ENCODE measurements at regions not wholly inside any gene's neighbourhood (a gene's known extent, or its start where the extent isn't known, plus 50 kb on each side); places are given as distances from the start of the nearest gene placed in this dataset.

DNA sequence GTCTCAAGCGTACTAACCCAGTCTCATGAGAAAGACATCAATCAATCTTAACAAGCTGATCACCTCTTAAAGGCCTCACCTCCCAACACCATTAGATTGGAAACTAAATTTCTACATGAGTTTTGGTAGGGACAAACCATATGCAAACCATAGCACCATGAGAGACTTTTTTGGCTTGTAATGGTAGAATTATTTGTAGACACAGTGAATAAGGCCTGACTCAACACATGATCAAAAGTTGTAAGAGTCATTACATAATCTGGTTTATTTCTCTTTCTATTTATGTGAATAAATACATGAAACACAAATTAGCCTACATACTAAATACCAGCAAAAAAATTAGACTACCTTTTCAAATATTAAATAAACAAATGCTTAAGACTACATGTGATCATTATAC, 183.3 kb upstream of the EPHA6 start:
- TF ChIP-seq, protein P1, sequence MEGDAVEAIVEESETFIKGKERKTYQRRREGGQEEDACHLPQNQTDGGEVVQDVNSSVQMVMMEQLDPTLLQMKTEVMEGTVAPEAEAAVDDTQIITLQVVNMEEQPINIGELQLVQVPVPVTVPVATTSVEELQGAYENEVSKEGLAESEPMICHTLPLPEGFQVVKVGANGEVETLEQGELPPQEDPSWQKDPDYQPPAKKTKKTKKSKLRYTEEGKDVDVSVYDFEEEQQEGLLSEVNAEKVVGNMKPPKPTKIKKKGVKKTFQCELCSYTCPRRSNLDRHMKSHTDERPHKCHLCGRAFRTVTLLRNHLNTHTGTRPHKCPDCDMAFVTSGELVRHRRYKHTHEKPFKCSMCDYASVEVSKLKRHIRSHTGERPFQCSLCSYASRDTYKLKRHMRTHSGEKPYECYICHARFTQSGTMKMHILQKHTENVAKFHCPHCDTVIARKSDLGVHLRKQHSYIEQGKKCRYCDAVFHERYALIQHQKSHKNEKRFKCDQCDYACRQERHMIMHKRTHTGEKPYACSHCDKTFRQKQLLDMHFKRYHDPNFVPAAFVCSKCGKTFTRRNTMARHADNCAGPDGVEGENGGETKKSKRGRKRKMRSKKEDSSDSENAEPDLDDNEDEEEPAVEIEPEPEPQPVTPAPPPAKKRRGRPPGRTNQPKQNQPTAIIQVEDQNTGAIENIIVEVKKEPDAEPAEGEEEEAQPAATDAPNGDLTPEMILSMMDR (IDR thresholded peaks at IDR 0.05), result no peak
- TF ChIP-seq POLR2A (IDR thresholded peaks at IDR 0.05), result no peak

All from esophagus squamous epithelium (tissue), 4 donors.